ENCODE measurements at regions not wholly inside any gene's neighbourhood (a gene's known extent, or its start where the extent isn't known, plus 50 kb on each side); places are given as distances from the start of the nearest gene placed in this dataset.

GRCh38 chr2:207372483-207372882 lies 157.3 kb upstream of the CREB1 start:
- TF ChIP-seq, protein P1, sequence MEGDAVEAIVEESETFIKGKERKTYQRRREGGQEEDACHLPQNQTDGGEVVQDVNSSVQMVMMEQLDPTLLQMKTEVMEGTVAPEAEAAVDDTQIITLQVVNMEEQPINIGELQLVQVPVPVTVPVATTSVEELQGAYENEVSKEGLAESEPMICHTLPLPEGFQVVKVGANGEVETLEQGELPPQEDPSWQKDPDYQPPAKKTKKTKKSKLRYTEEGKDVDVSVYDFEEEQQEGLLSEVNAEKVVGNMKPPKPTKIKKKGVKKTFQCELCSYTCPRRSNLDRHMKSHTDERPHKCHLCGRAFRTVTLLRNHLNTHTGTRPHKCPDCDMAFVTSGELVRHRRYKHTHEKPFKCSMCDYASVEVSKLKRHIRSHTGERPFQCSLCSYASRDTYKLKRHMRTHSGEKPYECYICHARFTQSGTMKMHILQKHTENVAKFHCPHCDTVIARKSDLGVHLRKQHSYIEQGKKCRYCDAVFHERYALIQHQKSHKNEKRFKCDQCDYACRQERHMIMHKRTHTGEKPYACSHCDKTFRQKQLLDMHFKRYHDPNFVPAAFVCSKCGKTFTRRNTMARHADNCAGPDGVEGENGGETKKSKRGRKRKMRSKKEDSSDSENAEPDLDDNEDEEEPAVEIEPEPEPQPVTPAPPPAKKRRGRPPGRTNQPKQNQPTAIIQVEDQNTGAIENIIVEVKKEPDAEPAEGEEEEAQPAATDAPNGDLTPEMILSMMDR (conservative IDR thresholded peaks at IDR 0.05; ENCODE audit: low read length) = no peak
- no peak for TF ChIP-seq EZH2phosphoT487 (IDR thresholded peaks at IDR 0.05; ENCODE audit: borderline replicate concordance)

Data from Loucy (cell line).